ACC112 (cell line): ENCODE measurements at regions not wholly inside any gene's neighbourhood (a gene's known extent, or its start where the extent isn't known, plus 50 kb on each side); places are given as distances from the start of the nearest gene placed in this dataset.
"Not testable (repeated sequence)": the region's sequence is repeated elsewhere in the genome, so short reads cannot be mapped to it uniquely, and the experiment has no call there.

Experiments
- H2AFZ ChIP-seq: fragments of 200-600 bp; sonication (generic); one replicate; pipeline ENCODE4 v1.6.0; 2017; ENCODE audit warnings: antibody characterized with exemption, low read length; ENCODE audit not compliant: unreplicated experiment
- H3K27ac ChIP-seq: fragments of 200-600 bp; sonication (generic); 2 replicates; pipeline ENCODE4 v1.5.1; 2014; ENCODE audit warnings: low read depth, mild to moderate bottlenecking, antibody characterized with exemption, low read length, moderate library complexity
- H3K27me3 ChIP-seq: fragments of 200-600 bp; sonication (generic); 2 replicates; pipeline ENCODE4 v1.6.1; 2014; ENCODE audit warnings: mild to moderate bottlenecking, antibody characterized with exemption, low read length, moderate library complexity, mixed read lengths; ENCODE audit not compliant: insufficient read depth
- H3K36me3 ChIP-seq: fragments of 200-600 bp; sonication (generic); 2 replicates; pipeline ENCODE4 v1.6.1; 2016; ENCODE audit warnings: mild to moderate bottlenecking, antibody characterized with exemption, low read length, moderate library complexity, mixed read lengths; ENCODE audit not compliant: insufficient read depth
- H3K4me1 ChIP-seq: fragments of 200-600 bp; sonication (generic); one replicate; pipeline ENCODE4 v1.6.1; 2016; ENCODE audit warnings: low read length, mixed read lengths; ENCODE audit not compliant: insufficient read depth, unreplicated experiment, control insufficient read depth
- H3K4me3 ChIP-seq: fragments of 200-600 bp; sonication (generic); 2 replicates; pipeline ENCODE4 v1.5.1; 2014; ENCODE audit warnings: mild to moderate bottlenecking, low read depth, low read length
- H3K79me2 ChIP-seq: fragments of 200-600 bp; sonication (generic); one replicate; pipeline ENCODE4 v1.6.0; 2016; ENCODE audit warnings: low read length; ENCODE audit not compliant: control insufficient read depth, unreplicated experiment, insufficient read depth

- no peak overlapping the region for H2AFZ ChIP-seq
Measured at GRCh38 chr19:28638445-28638844, 574.5 kb downstream of the UQCRFS1 start.

GRCh38 chr19:28636706-28637105, 576.2 kb downstream of the UQCRFS1 start:
- no peak overlapping the region for H3K4me3 ChIP-seq
- H3K4me1 ChIP-seq: no peaks in the 10 kb centered on the region
- H3K27ac ChIP-seq: no peak overlapping the region
- no peaks in the 10 kb centered on the region for H3K27me3 ChIP-seq
- H2AFZ ChIP-seq: no peak overlapping the region
- H3K79me2 ChIP-seq: no peaks in the 10 kb centered on the region
- no peaks in the 10 kb centered on the region for H3K36me3 ChIP-seq

More at GRCh38 chr19:28638445-28638844, 574.5 kb downstream of the UQCRFS1 start:
- Histone ChIP-seq H3K36me3 (no peaks in the 10 kb centered on the region), H3K4me1 (no peaks in the 10 kb centered on the region), H3K27ac (no peak overlapping the region), H3K79me2 (no peaks in the 10 kb centered on the region), H3K27me3 (no peaks in the 10 kb centered on the region), H3K4me3 (no peak overlapping the region)

- Histone ChIP-seq H3K79me2 (no peaks in the 10 kb centered on the region), H2AFZ (no peak overlapping the region), H3K36me3 (no peaks in the 10 kb centered on the region), H3K4me3 (no peak overlapping the region), H3K4me1 (no peaks in the 10 kb centered on the region), H3K27ac (no peak overlapping the region), H3K27me3 (no peaks in the 10 kb centered on the region)
Measured at GRCh38 chr19:28636016-28636629, 576.8 kb downstream of the UQCRFS1 start.

GRCh38 chr19:28634837-28635236, 578.1 kb downstream of the UQCRFS1 start:
- H3K36me3 ChIP-seq: no peaks in the 10 kb centered on the region
- no peak overlapping the region for H2AFZ ChIP-seq
- H3K4me3 ChIP-seq: no peak overlapping the region
- H3K4me1 ChIP-seq: no peaks in the 10 kb centered on the region
- H3K79me2 ChIP-seq: no peaks in the 10 kb centered on the region
- H3K27ac ChIP-seq: no peak overlapping the region
- no peaks in the 10 kb centered on the region for H3K27me3 ChIP-seq

GRCh38 chr19:28634019-28634328, 579.0 kb downstream of the UQCRFS1 start:
- H2AFZ ChIP-seq: no peak overlapping the region
- H3K27ac ChIP-seq: no peak overlapping the region
- H3K79me2 ChIP-seq: no peaks in the 10 kb centered on the region
- no peak overlapping the region for H3K4me3 ChIP-seq
- no peaks in the 10 kb centered on the region for H3K4me1 ChIP-seq
- H3K27me3 ChIP-seq: no peaks in the 10 kb centered on the region
- H3K36me3 ChIP-seq: no peaks in the 10 kb centered on the region

GRCh38 chr19:28633319-28634018, 579.5 kb downstream of the UQCRFS1 start:
- Histone ChIP-seq H3K36me3 (no peaks in the 10 kb centered on the region), H3K4me1 (no peaks in the 10 kb centered on the region), H2AFZ (no peak overlapping the region), H3K27me3 (no peaks in the 10 kb centered on the region), H3K27ac (no peak overlapping the region), H3K79me2 (no peaks in the 10 kb centered on the region), H3K4me3 (no peak overlapping the region)

- Histone ChIP-seq H3K27ac (no peak overlapping the region), H2AFZ (no peak overlapping the region), H3K79me2 (no peaks in the 10 kb centered on the region), H3K36me3 (no peaks in the 10 kb centered on the region), H3K27me3 (no peaks in the 10 kb centered on the region), H3K4me1 (no peaks in the 10 kb centered on the region), H3K4me3 (no peak overlapping the region)
Measured at GRCh38 chr19:28632371-28633080, 580.4 kb downstream of the UQCRFS1 start.

- H3K79me2 ChIP-seq: no peaks in the 10 kb centered on the region
- H3K4me3 ChIP-seq: no peak overlapping the region
- H3K4me1 ChIP-seq: no peaks in the 10 kb centered on the region
- no peaks in the 10 kb centered on the region for H3K36me3 ChIP-seq
- no peak overlapping the region for H3K27ac ChIP-seq
- no peaks in the 10 kb centered on the region for H3K27me3 ChIP-seq
- no peak overlapping the region for H2AFZ ChIP-seq
Measured at GRCh38 chr19:28631961-28632360, 581.0 kb downstream of the UQCRFS1 start.

- H3K79me2 ChIP-seq: no peaks in the 10 kb centered on the region
- no peaks in the 10 kb centered on the region for H3K36me3 ChIP-seq
- H3K27me3 ChIP-seq: no peaks in the 10 kb centered on the region
- no peak overlapping the region for H3K27ac ChIP-seq
- H3K4me3 ChIP-seq: no peak overlapping the region
- H3K4me1 ChIP-seq: no peaks in the 10 kb centered on the region
- H2AFZ ChIP-seq: no peak overlapping the region
Measured at GRCh38 chr19:28627669-28628068, 585.3 kb downstream of the UQCRFS1 start.

- not testable (repeated sequence) for H3K36me3 ChIP-seq, H2AFZ ChIP-seq, H3K27me3 ChIP-seq, H3K4me1 ChIP-seq, H3K79me2 ChIP-seq, H3K27ac ChIP-seq, H3K4me3 ChIP-seq
Measured at GRCh38 chr19:28626407-28626806, 586.5 kb downstream of the UQCRFS1 start.
